CD14-positive monocyte (primary cell): ENCODE measurements at regions not wholly inside any gene's neighbourhood (a gene's known extent, or its start where the extent isn't known, plus 50 kb on each side); places are given as distances from the start of the nearest gene placed in this dataset.

ENCODE experiments used
- DNase-seq, 3 donors: peaks; one replicate each; pipeline ENCODE4 v3.0.0-alpha.2; 2011 to 2022
- H2AFZ ChIP-seq: 2 replicates; pipeline ENCODE4 v1.6.0; 2012; ENCODE audit warnings: mild to moderate bottlenecking, low read depth, low read length, inconsistent platforms; ENCODE audit not compliant: insufficient read depth, poor library complexity, severe bottlenecking
- H3K27ac ChIP-seq, 2 donors: 1 replicate in 1 of 2; 2 replicates in 1 of 2; pipeline ENCODE4 v1.5.1; 2012 to 2013; ENCODE audit warnings: low read length in 2 of 2, control low read depth in 1 of 2, inconsistent platforms in 1 of 2, low read depth in 1 of 2, mild to moderate bottlenecking in 1 of 2
- H3K27me3 ChIP-seq, 2 donors: one replicate each; pipeline versions ENCODE4 v1.6.0 to v1.6.1; 2011 to 2013; ENCODE audit warnings: low read length in 2 of 2; ENCODE audit not compliant: control insufficient read depth in 2 of 2, insufficient read depth in 2 of 2
- H3K36me3 ChIP-seq, 2 donors: replicated peaks in 1 of 2; 1 replicate in 1 of 2; 2 replicates in 1 of 2; pipeline versions ENCODE4 v1.5.1 to v1.6.1; 2012 to 2013; ENCODE audit warnings: low read length in 2 of 2, control low read depth in 1 of 2, inconsistent platforms in 1 of 2, mild to moderate bottlenecking in 1 of 2; ENCODE audit not compliant: insufficient read depth in 2 of 2, control insufficient read depth in 1 of 2
- H3K4me1 ChIP-seq, 2 donors: 1 replicate in 1 of 2; 2 replicates in 1 of 2; pipeline versions ENCODE4 v1.5.1 to v1.6.1; 2012 to 2013; ENCODE audit warnings: low read length in 2 of 2, control low read depth in 1 of 2, inconsistent platforms in 1 of 2, mild to moderate bottlenecking in 1 of 2, moderate library complexity in 1 of 2; ENCODE audit not compliant: insufficient read depth in 2 of 2, control insufficient read depth in 1 of 2
- H3K4me2 ChIP-seq: replicated peaks from 2 replicates; pipeline ENCODE3; 2012; ENCODE audit warnings: low read length, moderate library complexity, mild to moderate bottlenecking; ENCODE audit not compliant: poor library complexity, severe bottlenecking; ENCODE audit errors: extremely low read depth
- H3K4me3 ChIP-seq, 3 experiments: fragments of 200-600 bp in 1 of 3; sonication (generic) in 1 of 3; replicated peaks in 1 of 3; 1 replicate in 2 of 3; 2 replicates in 1 of 3; pipeline ENCODE4 v1.5.1; 2011 to 2013; ENCODE audit warnings: low read length in 3 of 3, mild to moderate bottlenecking in 3 of 3, control low read depth in 2 of 3, low read depth in 2 of 3, inconsistent platforms in 1 of 3, moderate library complexity in 1 of 3
- H3K79me2 ChIP-seq: 2 replicates; pipeline ENCODE4 v1.6.0; 2012; ENCODE audit warnings: mild to moderate bottlenecking, control low read depth, inconsistent platforms, low read length, moderate library complexity; ENCODE audit not compliant: insufficient read depth
- H3K9ac ChIP-seq: 2 replicates; pipeline ENCODE4 v1.6.0; 2017; ENCODE audit warnings: low read length, mild to moderate bottlenecking; ENCODE audit not compliant: insufficient read depth, poor library complexity, severe bottlenecking
- H3K9me3 ChIP-seq, 2 donors: replicated peaks in 1 of 2; 1 replicate in 1 of 2; 2 replicates in 1 of 2; pipeline versions ENCODE4 v1.5.1 to v1.6.1; 2012 to 2013; ENCODE audit warnings: low read length in 2 of 2, control low read depth in 1 of 2; ENCODE audit not compliant: control insufficient read depth in 1 of 2, insufficient read depth in 1 of 2
- H4K20me1 ChIP-seq: 2 replicates; pipeline ENCODE4 v1.6.0; 2012; ENCODE audit warnings: mild to moderate bottlenecking, low read length, control low read depth, moderate library complexity; ENCODE audit not compliant: insufficient read depth
- H3K27ac Mint-ChIP-seq, 7 donors: one replicate each; pipeline ENCODE4 v1.8.0; 2020; ENCODE audit warnings: mild to moderate bottlenecking in 7 of 7, mixed read lengths in 7 of 7, moderate library complexity in 6 of 7, inconsistent platforms in 2 of 7
- H3K27me3 Mint-ChIP-seq, 3 donors: one replicate each; pipeline ENCODE4 v1.8.0; 2021 to 2022; ENCODE audit warnings: low read depth in 3 of 3, mild to moderate bottlenecking in 3 of 3, mixed read lengths in 3 of 3, moderate library complexity in 3 of 3, inconsistent platforms in 1 of 3
- H3K36me3 Mint-ChIP-seq, 2 donors: one replicate each; pipeline ENCODE4 v1.8.0; 2020; ENCODE audit warnings: mixed read lengths in 2 of 2, inconsistent platforms in 1 of 2, mild to moderate bottlenecking in 1 of 2
- H3K4me1 Mint-ChIP-seq: one replicate; pipeline ENCODE4 v1.8.0; 2020; ENCODE audit warnings: mild to moderate bottlenecking, mixed read lengths
- H3K4me3 Mint-ChIP-seq, 2 donors: one replicate each; pipeline ENCODE4 v1.8.0; 2020; ENCODE audit warnings: mild to moderate bottlenecking in 2 of 2, mixed read lengths in 2 of 2, moderate library complexity in 1 of 2
- H3K9me3 Mint-ChIP-seq, 7 donors: one replicate each; pipeline ENCODE4 v1.8.0; 2020 to 2022; ENCODE audit warnings: mixed read lengths in 7 of 7, mild to moderate bottlenecking in 6 of 7, moderate library complexity in 6 of 7, inconsistent platforms in 2 of 7
- CTCF ChIP-seq: fragments of 200-600 bp; IDR thresholded peaks from one replicate; pipeline ENCODE4 v1.8.0; 2022; ENCODE audit warnings: antibody characterized with exemption, mild to moderate bottlenecking
- whole genome bisulfite sequencing: methylation state at CpG from one replicate; pipeline ENCODE4 v1.1.5; 2013; ENCODE audit warnings: missing lambda C conversion rate; ENCODE audit not compliant: insufficient coverage; 5-methylcytosine and 5-hydroxymethylcytosine counted together
- intact Hi-C, 2 donors: fragments of 100-400 bp; cut with micrococcal nuclease; formaldehyde crosslinking; loops; one replicate each; pipeline versions ENCODE4 v1.15.0 to v1.15.1; 2023

GRCh38 chr2:118168615-118169014, 80.3 kb downstream of the INSIG2 start:
- Mint-ChIP-seq H3K27me3 (peaks cover 0 to 6% (median 1%) of the 10 kb centered on the region in 3 donors), H3K4me1 (no peaks in the 10 kb centered on the region), H3K36me3 (no peaks in the 10 kb centered on the region), H3K9me3 (peaks cover 0 to 15% (median 7%) of the 10 kb centered on the region in 7 donors), H3K27ac (no peak overlapping the region), H3K4me3 (no peak overlapping the region)
- Histone ChIP-seq H4K20me1 (no peaks in the 10 kb centered on the region), H3K27ac (no peak overlapping the region), H3K27me3 (no peaks in the 10 kb centered on the region), H3K9me3 (no peaks in the 10 kb centered on the region), H3K9ac (no peak overlapping the region), H3K79me2 (no peaks in the 10 kb centered on the region), H2AFZ (no peak overlapping the region), H3K4me3 (no peak overlapping the region), H3K4me1 (peaks cover 14 to 16% of the 10 kb centered on the region in 2 donors), H3K36me3 (no peaks in the 10 kb centered on the region), H3K4me2 (no peak overlapping the region)
- no peak for TF ChIP-seq CTCF
- no peak for DNase-seq
- 100% methylated on average over 1 of the region's 3 CpGs for WGBS
- intact Hi-C loops, result no loop called here

GRCh38 chr2:118167026-118167425, 78.8 kb downstream of the INSIG2 start:
- Mint-ChIP-seq H3K4me1 (no peaks in the 10 kb centered on the region), H3K27me3 (peaks cover 0 to 4% (median 0%) of the 10 kb centered on the region in 3 donors), H3K9me3 (peaks cover 3 to 20% (median 11%) of the 10 kb centered on the region in 7 donors), H3K4me3 (no peak overlapping the region), H3K36me3 (no peaks in the 10 kb centered on the region), H3K27ac (no peak overlapping the region)
- Histone ChIP-seq H4K20me1 (no peaks in the 10 kb centered on the region), H3K27me3 (no peaks in the 10 kb centered on the region), H3K36me3 (no peaks in the 10 kb centered on the region), H3K4me1 (peaks cover 14 to 16% of the 10 kb centered on the region in 2 donors), H3K79me2 (no peaks in the 10 kb centered on the region), H3K9ac (no peak overlapping the region), H3K27ac (no peak overlapping the region), H3K4me2 (no peak overlapping the region), H3K4me3 (no peak overlapping the region), H3K9me3 (no peaks in the 10 kb centered on the region), H2AFZ (no peak overlapping the region)
- WGBS, result no CpG with 5 or more reads among the region's 2 CpGs
- no peak for DNase-seq
- TF ChIP-seq CTCF, result no peak
- intact Hi-C loops, result no loop called here
